Cardiac septum (tissue), 1 donor: ENCODE measurements at regions not wholly inside any gene's neighbourhood (a gene's known extent, or its start where the extent isn't known, plus 50 kb on each side); places are given as distances from the start of the nearest gene placed in this dataset.

Experiments
- DNase-seq: peaks from one replicate; pipeline ENCODE4 v3.0.0-alpha.2; 2020; ENCODE audit warnings: low spot score
- intact Hi-C: fragments of 100-400 bp; cut with DNase I; formaldehyde crosslinking; loops from one replicate; pipeline ENCODE4 v1.14.0; 2022
- donor health status: DM: no; HTN: no; CAD: no.

GRCh38 chr14:104360501-104360900 lies 219.1 kb upstream of the C14orf180 start:
- intact Hi-C loops = no loop called here
- peak; percentile 74 for DNase-seq

- intact Hi-C loops = no loop called here
- DNase-seq = peak; percentile 74
These were observed 218.4 kb upstream of the C14orf180 start for GRCh38 chr14:104361101-104361591.

DNA sequence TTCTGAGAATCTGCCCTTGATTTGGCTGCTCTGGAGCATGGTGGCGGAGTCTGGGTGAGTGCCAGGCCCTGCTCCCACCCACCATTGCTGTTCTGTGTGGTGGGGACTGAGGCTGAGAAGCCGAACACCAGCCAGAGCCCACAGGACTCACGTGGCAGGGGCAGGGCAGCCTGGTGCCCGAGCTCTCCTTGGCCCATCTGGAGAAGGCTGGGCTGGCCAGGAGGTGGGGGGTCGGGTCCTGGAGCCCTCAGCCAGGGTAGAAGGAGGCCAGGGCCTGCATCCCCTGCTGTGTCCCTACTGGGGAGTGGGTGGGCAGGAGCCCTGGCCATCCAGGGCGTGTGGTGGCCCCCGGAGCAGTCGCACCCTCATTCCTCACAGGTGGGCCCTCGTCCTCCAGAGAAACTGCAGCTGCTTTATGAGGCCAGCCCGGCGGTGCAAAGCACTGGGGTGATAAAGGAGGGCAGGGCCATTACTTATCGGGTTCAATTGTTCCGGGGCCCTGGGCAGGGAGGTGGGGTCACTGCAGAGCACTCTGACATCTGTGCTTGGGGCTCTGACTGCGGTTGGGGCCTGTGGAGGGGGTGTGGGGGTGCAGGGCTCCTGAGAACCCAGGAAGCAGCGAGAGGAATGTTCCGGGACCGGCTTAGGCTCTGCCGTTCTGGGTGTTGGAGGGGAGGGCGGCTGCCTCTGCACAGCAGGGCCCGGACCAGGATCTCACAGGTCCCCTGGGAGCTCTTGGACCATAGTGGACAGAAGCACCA lies 217.5 kb upstream of the C14orf180 start:
- intact Hi-C loops = no loop called here
- peak; percentile 72 for DNase-seq

GRCh38 chr14:104362761-104363605 lies 216.6 kb upstream of the C14orf180 start:
- intact Hi-C loops = no loop called here
- DNase-seq = peak; percentile 67

- peak; percentile 63 for DNase-seq
- intact Hi-C loops = no loop called here
These were observed 215.4 kb upstream of the C14orf180 start for GRCh38 chr14:104363891-104364760.

- DNase-seq = peak; percentile 43
- intact Hi-C loops = no loop called here
These were observed 214.7 kb upstream of the C14orf180 start for GRCh38 chr14:104364830-104365229.

- DNase-seq = no peak
- intact Hi-C loops = no loop called here
These were observed 212.4 kb upstream of the C14orf180 start for GRCh38 chr14:104366931-104367865.

DNA sequence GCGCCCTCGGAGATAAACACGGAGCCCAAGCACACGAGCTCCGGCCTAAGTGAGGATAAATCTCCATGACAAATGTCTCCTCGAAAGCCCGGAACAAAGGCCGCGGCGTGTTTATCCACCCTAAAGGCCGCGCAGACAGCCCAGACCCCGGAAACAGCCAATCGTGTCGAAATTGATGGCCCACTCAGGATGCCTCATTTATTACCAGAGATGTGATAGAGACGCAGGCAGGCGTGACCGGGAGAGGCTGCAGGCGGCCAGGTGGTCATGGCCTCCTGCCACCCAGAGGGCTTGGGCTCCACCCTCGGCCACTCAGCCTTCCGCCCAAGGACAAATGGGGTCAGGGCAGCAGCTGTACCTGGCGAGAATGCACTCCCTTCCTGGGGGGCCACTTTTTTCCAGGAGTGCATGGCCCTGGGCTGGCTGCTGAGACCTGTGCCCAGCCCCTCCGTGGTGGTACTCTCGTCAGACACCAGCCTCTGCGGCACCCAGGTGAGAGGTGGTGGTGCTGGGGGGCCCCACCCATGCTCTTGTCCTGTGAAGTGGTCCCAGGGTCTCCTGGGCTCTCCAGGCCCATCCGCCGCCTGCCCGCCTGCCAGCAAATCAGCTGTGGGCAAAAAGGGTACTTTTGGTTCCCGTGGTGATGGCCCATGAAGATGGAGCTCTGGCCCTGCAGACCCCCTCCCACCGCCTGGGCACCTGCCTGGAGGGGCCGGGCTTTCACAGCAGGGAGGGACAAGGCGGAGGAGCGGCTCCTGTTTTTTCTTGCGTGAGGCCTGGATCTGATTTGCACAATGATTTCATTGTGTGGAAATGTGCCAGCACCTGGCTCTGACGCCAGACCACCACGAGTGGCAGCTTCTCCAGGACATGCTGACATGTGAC lies 211.5 kb upstream of the C14orf180 start:
- intact Hi-C loops = no loop called here
- no peak for DNase-seq

GRCh38 chr14:104368751-104369100 lies 210.8 kb upstream of the C14orf180 start:
- DNase-seq = no peak
- intact Hi-C loops = no loop called here

- intact Hi-C loops = no loop called here
- no peak for DNase-seq
These were observed 210.4 kb upstream of the C14orf180 start for GRCh38 chr14:104369208-104369607.

DNA sequence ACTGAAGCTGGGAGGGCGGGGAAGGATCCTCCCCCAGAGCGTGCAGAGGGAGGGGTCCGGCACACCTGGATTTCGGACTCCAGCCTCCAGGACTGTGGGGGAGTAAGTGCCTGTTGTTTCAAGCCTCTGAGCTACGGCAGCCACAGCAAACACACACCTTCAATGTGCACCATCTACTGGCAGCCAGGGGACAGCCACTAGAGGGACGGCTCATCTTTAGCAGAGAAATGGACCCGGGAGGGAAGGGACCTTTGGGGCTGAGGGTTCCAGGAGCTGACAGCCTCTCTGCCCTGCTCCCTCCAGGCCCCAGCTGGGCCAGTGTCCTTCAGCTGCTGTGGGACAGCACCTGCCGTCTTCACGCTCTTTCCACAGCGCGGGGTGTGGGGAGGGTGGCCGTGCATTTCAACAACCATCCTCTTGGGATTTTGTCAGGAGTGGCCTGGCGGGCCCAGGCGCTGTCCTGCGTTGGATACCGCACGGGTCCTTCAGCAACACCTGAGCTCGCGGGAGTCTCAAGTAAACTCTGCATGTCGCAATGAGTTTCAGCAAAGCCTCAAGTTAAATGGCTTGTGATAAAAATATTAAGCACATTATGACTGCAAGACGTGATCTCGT lies 209.2 kb upstream of the C14orf180 start:
- DNase-seq = no peak
- intact Hi-C loops = no loop called here

DNA sequence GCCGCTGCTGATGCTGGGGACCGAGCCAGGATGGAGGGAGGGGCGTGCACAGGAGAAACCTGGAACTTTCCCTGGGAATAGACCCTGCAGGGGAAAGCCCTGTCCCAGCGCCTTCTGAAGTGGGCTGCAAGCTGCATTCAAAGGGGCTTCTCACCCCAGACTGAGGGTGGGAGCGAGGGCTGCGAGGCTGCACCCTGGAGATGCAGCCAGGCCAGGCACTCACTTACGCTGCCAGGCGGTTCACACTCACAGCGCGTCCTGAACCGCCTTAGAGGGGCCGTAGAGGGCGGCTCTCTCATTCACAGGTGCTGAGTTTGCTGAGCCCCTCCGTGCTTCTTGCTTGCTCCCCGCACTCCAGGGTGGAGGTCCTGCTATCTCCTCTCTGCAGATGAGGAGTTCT lies 208.5 kb upstream of the C14orf180 start:
- intact Hi-C loops = no loop called here
- no peak for DNase-seq

GRCh38 chr14:104371917-104372316 lies 207.6 kb upstream of the C14orf180 start:
- intact Hi-C loops = no loop called here
- DNase-seq = no peak

GRCh38 chr14:104372390-104373054 lies 207.0 kb upstream of the C14orf180 start:
- DNase-seq = no peak
- intact Hi-C loops = no loop called here

DNA sequence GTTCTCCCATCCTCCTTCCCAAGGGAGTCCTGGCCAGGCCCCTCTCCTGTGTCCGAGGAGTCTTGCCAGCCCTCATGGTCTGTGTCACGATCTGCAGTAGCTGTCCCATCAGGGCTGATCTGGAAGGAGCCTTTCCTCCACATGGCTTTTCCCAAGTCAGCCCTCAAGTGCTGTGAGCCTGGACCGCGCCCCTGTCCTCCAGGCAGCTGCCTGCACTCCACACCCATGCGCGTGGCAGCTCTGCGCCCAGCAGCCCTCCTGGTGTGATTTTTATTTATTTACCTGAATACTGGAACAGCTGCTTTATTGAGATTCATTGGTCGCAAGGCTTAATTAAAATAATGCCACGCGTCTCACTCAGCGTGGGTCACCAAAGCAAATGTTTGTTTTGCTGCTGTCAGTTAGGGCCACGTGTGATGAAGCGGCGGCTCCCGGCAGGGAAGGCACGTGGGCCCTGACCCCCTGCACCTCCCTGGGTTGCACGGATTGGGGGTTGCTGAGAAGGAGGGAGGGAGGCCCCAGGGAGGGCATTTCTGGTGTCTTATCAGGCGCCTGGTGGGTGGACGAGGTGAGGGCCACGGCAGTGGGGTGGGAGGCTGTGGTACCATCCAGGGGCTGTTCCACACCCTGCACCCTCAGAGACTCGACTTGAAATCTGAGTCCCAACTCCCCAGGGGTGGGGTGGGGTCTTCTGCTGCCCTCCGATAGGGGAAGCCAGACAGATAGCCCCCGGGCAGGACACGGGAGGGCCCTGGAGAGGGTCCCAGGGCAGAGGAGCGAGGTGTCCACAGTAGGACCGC lies 206.3 kb upstream of the C14orf180 start:
- no peak for DNase-seq
- intact Hi-C loops = no loop called here
